ENCODE measurements at regions not wholly inside any gene's neighbourhood (a gene's known extent, or its start where the extent isn't known, plus 50 kb on each side); places are given as distances from the start of the nearest gene placed in this dataset.

DNA sequence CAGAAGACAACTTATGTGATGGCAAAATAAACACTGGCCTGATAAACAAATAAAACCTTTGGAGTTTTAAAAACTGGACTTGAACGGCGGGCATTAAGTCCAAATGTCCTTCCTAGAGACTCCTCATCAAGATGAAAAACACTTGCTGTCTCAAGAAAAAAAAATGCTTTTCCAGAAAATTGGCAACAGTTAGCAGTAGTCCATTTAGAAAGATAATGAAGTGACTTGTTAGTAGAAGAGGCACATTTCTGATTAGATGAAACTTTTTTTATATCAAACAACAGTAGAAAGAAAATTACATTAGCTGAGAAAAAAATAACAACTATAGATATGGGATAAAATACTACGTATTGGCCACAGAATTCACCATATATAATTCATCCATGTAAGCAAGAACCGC is 1750.7 kb upstream of the PCDH20 start:
- no peak overlapping the region for H3K4me3 ChIP-seq (replicated peaks in 1 of 3)
- no peak for DNase-seq
- H3K9me3 ChIP-seq, result no peaks in the 10 kb centered on the region
- H3K27ac ChIP-seq, result no peak overlapping the region
- H3K4me1 ChIP-seq, result no peaks in the 10 kb centered on the region
- no peaks in the 10 kb centered on the region for H3K27me3 ChIP-seq
- WGBS, 2 donors, result 89 to 94% methylated on average over 4 of the region's 4 CpGs
- intact Hi-C loops (cut with DNase I), result no loop called here
- TF ChIP-seq POLR2A (IDR thresholded peaks at IDR 0.05), result no peak
- TF ChIP-seq, protein P1, sequence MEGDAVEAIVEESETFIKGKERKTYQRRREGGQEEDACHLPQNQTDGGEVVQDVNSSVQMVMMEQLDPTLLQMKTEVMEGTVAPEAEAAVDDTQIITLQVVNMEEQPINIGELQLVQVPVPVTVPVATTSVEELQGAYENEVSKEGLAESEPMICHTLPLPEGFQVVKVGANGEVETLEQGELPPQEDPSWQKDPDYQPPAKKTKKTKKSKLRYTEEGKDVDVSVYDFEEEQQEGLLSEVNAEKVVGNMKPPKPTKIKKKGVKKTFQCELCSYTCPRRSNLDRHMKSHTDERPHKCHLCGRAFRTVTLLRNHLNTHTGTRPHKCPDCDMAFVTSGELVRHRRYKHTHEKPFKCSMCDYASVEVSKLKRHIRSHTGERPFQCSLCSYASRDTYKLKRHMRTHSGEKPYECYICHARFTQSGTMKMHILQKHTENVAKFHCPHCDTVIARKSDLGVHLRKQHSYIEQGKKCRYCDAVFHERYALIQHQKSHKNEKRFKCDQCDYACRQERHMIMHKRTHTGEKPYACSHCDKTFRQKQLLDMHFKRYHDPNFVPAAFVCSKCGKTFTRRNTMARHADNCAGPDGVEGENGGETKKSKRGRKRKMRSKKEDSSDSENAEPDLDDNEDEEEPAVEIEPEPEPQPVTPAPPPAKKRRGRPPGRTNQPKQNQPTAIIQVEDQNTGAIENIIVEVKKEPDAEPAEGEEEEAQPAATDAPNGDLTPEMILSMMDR (IDR thresholded peaks at IDR 0.05), result no peak
- no peaks in the 10 kb centered on the region for H3K36me3 ChIP-seq

DNA sequence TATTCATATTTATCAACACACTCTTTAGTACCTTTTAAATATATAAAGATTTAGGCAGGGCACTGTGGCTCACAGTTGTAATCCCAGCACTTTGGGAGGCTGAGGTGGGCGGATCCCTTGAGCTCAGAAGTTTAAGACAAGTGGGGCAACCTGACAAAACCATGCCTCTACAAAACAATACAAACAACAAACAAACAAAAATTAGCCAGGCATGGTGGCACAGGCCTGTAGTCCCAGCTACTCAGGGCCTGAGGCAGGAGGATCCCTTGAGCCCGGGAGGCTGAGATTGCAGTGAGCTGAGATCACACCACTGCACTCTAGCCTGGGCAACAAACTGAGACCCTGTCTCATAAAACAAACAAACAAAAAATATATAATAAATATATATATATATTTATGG is 1748.3 kb upstream of the PCDH20 start:
- TF ChIP-seq, protein P1 (IDR thresholded peaks at IDR 0.05), result no peak
- TF ChIP-seq POLR2A (IDR thresholded peaks at IDR 0.05), result no peak
- intact Hi-C loops (cut with DNase I), result no loop called here

DNA sequence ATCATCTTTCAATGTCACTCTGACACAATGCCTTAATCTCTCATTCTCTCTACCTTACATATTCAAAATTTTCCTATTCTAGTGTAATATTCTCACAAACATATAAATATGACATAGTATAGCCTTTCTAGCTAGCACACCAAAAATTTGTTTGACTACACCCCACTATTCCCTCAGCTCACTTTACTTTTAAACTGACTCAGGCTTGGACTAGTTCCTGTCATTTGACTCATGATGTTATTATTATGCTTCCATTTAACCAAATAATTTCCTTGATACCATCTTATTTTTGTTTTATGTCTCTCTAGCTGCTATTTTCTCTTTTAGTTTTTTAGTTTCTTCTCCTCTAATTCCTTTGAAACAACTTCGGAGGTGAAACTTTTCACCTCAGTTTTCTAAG is 1745.6 kb upstream of the PCDH20 start:
- H3K36me3 ChIP-seq, result no peaks in the 10 kb centered on the region
- intact Hi-C loops (cut with DNase I), result no loop called here
- no peak overlapping the region for H3K27ac ChIP-seq
- WGBS, 2 donors, result 92% methylated on average over 1 of the region's 1 CpG
- DNase-seq, result no peak
- no peak overlapping the region for H3K4me3 ChIP-seq (replicated peaks in 1 of 3)
- no peaks in the 10 kb centered on the region for H3K9me3 ChIP-seq
- H3K4me1 ChIP-seq, result no peaks in the 10 kb centered on the region
- TF ChIP-seq, protein P1 (IDR thresholded peaks at IDR 0.05), result no peak
- TF ChIP-seq POLR2A (IDR thresholded peaks at IDR 0.05), result no peak
- no peaks in the 10 kb centered on the region for H3K27me3 ChIP-seq

More for the DNA sequence above, 1748.3 kb upstream of the PCDH20 start:
- 83 to 88% methylated on average over 2 of the region's 2 CpGs for WGBS, 2 donors
- no peak for DNase-seq
- Histone ChIP-seq H3K27me3 (no peaks in the 10 kb centered on the region), H3K9me3 (no peaks in the 10 kb centered on the region), H3K36me3 (no peaks in the 10 kb centered on the region), H3K4me3 (replicated peaks in 1 of 3) (no peak overlapping the region), H3K27ac (no peak overlapping the region), H3K4me1 (no peaks in the 10 kb centered on the region)

DNA sequence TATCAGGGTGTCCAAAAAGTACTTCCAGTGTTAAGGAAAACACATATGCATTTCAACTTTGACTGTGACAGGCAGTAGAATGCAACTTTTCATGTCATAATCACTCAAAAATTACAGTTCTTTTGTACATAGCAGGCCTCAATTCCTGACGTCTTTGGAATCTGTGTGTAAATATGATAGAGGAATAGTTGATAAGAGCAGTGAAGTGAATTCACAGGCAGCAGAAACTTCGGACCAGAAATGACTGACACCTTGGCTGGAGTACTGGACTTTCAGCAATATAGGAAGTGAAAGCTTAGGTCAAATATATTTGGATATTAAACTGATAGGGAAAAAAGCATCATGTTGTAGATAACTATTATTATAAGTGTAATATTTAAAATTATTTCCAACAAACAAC is 1741.2 kb upstream of the PCDH20 start:
- Histone ChIP-seq H3K36me3 (no peaks in the 10 kb centered on the region), H3K4me1 (no peaks in the 10 kb centered on the region), H3K27me3 (no peaks in the 10 kb centered on the region), H3K27ac (no peak overlapping the region), H3K9me3 (no peaks in the 10 kb centered on the region), H3K4me3 (replicated peaks in 1 of 3) (no peak overlapping the region)
- DNase-seq, result no peak
- WGBS, 2 donors, result 63 to 65% methylated on average over 2 of the region's 2 CpGs
- intact Hi-C loops (cut with DNase I), result no loop called here
- TF ChIP-seq, protein P1 (IDR thresholded peaks at IDR 0.05), result no peak
- no peak for TF ChIP-seq POLR2A (IDR thresholded peaks at IDR 0.05)

DNA sequence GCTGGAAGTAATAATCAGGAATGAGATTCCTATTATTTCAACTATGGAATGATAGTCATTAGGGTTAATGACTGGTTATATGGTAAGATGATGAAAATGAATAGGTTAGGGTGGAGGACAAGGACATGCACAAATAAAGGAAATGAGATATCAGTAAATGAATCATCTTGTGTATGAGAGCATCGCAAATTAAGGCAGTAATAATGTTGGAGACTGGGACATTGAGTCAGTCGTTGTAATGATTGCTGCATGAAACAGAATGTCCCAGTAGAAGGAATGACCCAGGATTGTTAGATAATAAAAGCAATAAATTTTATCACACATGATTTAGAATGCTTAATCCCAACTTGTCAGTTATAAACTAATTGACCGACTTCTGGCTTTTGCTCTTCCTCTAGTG is 1733.7 kb upstream of the PCDH20 start:
- TF ChIP-seq POLR2A (IDR thresholded peaks at IDR 0.05), result no peak
- TF ChIP-seq, protein P1 (IDR thresholded peaks at IDR 0.05), result no peak
- Histone ChIP-seq H3K4me1 (no peaks in the 10 kb centered on the region), H3K4me3 (replicated peaks in 1 of 3) (no peak overlapping the region), H3K36me3 (no peaks in the 10 kb centered on the region), H3K9me3 (no peaks in the 10 kb centered on the region), H3K27me3 (no peaks in the 10 kb centered on the region), H3K27ac (no peak overlapping the region)
- 92 to 93% methylated on average over 3 of the region's 3 CpGs for WGBS, 2 donors
- intact Hi-C loops (cut with DNase I), result no loop called here
- DNase-seq, result no peak
